ENCODE measurements at regions not wholly inside any gene's neighbourhood (a gene's known extent, or its start where the extent isn't known, plus 50 kb on each side); places are given as distances from the start of the nearest gene placed in this dataset.

DNA sequence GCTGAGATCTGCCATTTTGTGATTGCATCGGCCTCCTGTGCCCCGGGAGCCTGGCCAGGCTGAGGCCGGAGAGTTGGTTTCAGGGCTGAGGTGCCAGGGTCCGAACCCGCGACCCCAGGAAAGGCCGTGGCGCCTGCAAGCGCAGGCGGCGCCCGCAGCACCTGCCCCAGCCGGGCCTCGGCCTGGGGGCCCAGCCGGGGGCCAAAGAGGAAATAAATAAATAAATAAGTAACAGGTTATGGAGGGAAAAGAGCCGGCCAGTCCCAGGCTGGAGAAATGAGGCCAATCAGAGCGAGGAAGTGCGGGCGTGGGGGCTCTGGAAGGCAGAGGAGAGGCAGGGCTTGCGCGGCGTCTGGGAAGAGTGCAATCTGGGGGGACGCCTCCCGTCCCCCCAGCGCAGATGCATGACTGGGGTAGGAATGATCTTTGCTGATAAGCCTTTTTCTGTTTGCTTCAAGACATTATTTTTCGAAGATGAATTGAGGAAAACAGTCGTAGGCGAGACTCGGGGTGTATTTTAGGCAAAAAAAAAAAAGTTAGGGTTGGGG lies 145.6 kb upstream of the ZNF536 start (continued):
- no peak for TF ChIP-seq HOXB5 (CRISPR knock-in tag; IDR thresholded peaks at IDR 0.05)
- TF ChIP-seq HEYL (CRISPR knock-in tag; IDR thresholded peaks at IDR 0.05) = no peak
- TF ChIP-seq PHF8 (IDR thresholded peaks at IDR 0.05; ENCODE audit: borderline replicate concordance, low read depth) = no peak
- no peak for TF ChIP-seq KDM1A (IDR thresholded peaks at IDR 0.05; ENCODE audit: low read depth)
- TF ChIP-seq, protein P1, sequence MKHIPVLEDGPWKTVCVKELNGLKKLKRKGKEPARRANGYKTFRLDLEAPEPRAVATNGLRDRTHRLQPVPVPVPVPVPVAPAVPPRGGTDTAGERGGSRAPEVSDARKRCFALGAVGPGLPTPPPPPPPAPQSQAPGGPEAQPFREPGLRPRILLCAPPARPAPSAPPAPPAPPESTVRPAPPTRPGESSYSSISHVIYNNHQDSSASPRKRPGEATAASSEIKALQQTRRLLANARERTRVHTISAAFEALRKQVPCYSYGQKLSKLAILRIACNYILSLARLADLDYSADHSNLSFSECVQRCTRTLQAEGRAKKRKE (CRISPR knock-in tag; IDR thresholded peaks at IDR 0.05; ENCODE audit: low read depth) = no peak
- TF ChIP-seq, protein P2, sequence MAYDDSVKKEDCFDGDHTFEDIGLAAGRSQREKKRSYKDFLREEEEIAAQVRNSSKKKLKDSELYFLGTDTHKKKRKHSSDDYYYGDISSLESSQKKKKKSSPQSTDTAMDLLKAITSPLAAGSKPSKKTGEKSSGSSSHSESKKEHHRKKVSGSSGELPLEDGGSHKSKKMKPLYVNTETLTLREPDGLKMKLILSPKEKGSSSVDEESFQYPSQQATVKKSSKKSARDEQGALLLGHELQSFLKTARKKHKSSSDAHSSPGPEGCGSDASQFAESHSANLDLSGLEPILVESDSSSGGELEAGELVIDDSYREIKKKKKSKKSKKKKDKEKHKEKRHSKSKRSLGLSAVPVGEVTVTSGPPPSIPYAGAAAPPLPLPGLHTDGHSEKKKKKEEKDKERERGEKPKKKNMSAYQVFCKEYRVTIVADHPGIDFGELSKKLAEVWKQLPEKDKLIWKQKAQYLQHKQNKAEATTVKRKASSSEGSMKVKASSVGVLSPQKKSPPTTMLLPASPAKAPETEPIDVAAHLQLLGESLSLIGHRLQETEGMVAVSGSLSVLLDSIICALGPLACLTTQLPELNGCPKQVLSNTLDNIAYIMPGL (CRISPR knock-in tag; IDR thresholded peaks at IDR 0.05; ENCODE audit: borderline replicate concordance) = no peak
- TF ChIP-seq, protein P3, sequence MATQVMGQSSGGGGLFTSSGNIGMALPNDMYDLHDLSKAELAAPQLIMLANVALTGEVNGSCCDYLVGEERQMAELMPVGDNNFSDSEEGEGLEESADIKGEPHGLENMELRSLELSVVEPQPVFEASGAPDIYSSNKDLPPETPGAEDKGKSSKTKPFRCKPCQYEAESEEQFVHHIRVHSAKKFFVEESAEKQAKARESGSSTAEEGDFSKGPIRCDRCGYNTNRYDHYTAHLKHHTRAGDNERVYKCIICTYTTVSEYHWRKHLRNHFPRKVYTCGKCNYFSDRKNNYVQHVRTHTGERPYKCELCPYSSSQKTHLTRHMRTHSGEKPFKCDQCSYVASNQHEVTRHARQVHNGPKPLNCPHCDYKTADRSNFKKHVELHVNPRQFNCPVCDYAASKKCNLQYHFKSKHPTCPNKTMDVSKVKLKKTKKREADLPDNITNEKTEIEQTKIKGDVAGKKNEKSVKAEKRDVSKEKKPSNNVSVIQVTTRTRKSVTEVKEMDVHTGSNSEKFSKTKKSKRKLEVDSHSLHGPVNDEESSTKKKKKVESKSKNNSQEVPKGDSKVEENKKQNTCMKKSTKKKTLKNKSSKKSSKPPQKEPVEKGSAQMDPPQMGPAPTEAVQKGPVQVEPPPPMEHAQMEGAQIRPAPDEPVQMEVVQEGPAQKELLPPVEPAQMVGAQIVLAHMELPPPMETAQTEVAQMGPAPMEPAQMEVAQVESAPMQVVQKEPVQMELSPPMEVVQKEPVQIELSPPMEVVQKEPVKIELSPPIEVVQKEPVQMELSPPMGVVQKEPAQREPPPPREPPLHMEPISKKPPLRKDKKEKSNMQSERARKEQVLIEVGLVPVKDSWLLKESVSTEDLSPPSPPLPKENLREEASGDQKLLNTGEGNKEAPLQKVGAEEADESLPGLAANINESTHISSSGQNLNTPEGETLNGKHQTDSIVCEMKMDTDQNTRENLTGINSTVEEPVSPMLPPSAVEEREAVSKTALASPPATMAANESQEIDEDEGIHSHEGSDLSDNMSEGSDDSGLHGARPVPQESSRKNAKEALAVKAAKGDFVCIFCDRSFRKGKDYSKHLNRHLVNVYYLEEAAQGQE (IDR thresholded peaks at IDR 0.05) = no peak
- TF ChIP-seq, protein P4, sequence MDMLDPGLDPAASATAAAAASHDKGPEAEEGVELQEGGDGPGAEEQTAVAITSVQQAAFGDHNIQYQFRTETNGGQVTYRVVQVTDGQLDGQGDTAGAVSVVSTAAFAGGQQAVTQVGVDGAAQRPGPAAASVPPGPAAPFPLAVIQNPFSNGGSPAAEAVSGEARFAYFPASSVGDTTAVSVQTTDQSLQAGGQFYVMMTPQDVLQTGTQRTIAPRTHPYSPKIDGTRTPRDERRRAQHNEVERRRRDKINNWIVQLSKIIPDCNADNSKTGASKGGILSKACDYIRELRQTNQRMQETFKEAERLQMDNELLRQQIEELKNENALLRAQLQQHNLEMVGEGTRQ (IDR thresholded peaks at IDR 0.05) = no peak
- TF ChIP-seq HOXA7 (CRISPR knock-in tag; IDR thresholded peaks at IDR 0.05) = no peak

DNA sequence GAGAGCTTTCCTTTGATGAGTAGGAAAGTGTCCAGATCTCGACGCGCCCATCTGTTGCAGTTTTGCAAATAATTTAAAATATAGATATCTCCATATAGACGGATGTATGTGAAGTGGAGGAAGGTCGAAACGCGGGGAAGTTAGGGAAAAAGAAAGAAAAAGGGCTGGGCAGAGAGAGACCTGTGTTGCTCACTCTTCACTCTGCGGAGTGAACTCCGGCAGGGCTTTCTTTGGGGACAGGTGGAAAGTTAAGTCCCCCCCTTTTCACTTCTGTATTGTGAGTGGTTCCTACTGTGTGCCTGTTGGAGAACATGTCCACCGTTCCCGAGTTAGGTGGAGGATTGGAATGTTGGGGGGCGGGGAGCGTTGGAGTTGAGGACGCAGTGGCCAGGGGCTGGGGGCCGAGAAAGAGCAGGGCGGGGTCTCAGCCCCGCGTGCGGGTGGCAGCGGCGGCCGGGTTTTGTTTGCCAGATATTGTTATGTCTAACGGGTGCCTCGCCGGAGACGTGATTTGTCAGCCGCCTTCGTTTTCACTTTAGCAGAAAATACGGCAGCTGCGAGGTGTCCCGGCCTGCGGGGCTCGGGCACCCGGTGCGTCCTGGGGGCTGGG lies 145.1 kb upstream of the ZNF536 start:
- no peak for TF ChIP-seq KDM1A (IDR thresholded peaks at IDR 0.05; ENCODE audit: low read depth)
- peak; percentile 87; the same call in 1 of the 2 replicates for TF ChIP-seq RNF2 (IDR thresholded peaks at IDR 0.05; ENCODE audit: borderline replicate concordance, low read depth)
- peak; percentile 52 for TF ChIP-seq CBX8 (IDR thresholded peaks at IDR 0.05)
- 3% methylated on average over 35 of the region's 35 CpGs for WGBS (ENCODE audit: missing lambda C conversion rate)
- Histone ChIP-seq H3K27ac (peak overlapping the region in 1 of 2 experiments; percentile 48; a peak in 2 of 6 replicates), H3K4me1 (peaks cover 39% of the 10 kb centered on the region), H3K9me3 (no peaks in the 10 kb centered on the region), H3K4me3 (peak overlapping the region; percentile 71), H3K4me2 (peak overlapping the region; percentile 93)
- ATAC-seq = peak; percentile 6 to 7
- no peak for FAIRE-seq
- CTCF ChIA-PET = interaction anchor here (0.6 kb wide), 2 partner anchors 137 to 509 kb away, joined by 3 read pairs; no protein-coding TSS in a partner anchor
- peak in 1 of 2 experiments; percentile 48 for DNase-seq (ENCODE audit: low read depth in 1 of 2, low spot score in 1 of 2)
- POLR2A ChIA-PET = no interaction called here

DNA sequence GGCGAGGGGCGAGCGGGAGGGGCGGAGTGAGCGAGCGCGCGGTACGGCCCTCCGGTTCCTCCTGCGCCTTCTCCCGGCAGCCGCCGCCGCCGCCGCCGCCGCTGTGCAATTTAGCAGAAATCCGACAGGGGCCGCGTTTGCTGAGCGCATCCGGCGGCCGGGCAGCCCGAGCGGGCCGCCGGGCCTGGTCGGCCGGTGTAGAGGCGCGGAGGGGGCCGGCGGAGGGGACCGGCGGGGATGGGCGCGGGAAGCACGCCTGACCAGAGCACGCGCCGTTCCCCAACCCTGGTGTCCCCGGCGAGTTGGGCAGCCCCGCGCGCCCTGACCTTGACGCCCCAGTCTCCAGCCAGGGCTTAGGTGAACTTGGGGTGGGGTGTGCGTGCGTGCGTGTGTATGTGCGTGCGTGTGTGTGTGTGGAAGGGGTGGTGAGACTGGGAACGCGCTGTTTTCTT lies 144.5 kb upstream of the ZNF536 start:
- Histone ChIP-seq H3K9me3 (no peaks in the 10 kb centered on the region), H3K27ac (peak overlapping the region in 1 of 2 experiments; percentile 48; a peak in 2 of 6 replicates), H3K4me2 (peak overlapping the region; percentile 93), H3K4me3 (peak overlapping the region; percentile 71), H3K4me1 (peaks cover 39% of the 10 kb centered on the region)
- POLR2A ChIA-PET = no interaction called here
- ATAC-seq (peak; percentile 76 to 87), FAIRE-seq (no peak), DNase-seq (ENCODE audit: low read depth in 1 of 2, low spot score in 1 of 2) (peak; percentile 82 to 89)
- TF ChIP-seq, protein P5, sequence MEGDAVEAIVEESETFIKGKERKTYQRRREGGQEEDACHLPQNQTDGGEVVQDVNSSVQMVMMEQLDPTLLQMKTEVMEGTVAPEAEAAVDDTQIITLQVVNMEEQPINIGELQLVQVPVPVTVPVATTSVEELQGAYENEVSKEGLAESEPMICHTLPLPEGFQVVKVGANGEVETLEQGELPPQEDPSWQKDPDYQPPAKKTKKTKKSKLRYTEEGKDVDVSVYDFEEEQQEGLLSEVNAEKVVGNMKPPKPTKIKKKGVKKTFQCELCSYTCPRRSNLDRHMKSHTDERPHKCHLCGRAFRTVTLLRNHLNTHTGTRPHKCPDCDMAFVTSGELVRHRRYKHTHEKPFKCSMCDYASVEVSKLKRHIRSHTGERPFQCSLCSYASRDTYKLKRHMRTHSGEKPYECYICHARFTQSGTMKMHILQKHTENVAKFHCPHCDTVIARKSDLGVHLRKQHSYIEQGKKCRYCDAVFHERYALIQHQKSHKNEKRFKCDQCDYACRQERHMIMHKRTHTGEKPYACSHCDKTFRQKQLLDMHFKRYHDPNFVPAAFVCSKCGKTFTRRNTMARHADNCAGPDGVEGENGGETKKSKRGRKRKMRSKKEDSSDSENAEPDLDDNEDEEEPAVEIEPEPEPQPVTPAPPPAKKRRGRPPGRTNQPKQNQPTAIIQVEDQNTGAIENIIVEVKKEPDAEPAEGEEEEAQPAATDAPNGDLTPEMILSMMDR (IDR thresholded peaks at IDR 0.05) = peak; percentile 72
- TF ChIP-seq RAD21 (conservative IDR thresholded peaks at IDR 0.05 in 1 of 2, IDR thresholded peaks at IDR 0.05 in 1 of 2) (peak; percentile 52 to 73), TP53 (CRISPR knock-in tag; IDR thresholded peaks at IDR 0.05) (no peak), SMC3 (IDR thresholded peaks at IDR 0.05) (peak; percentile 73)
- CTCF ChIA-PET = no interaction called here
- WGBS (ENCODE audit: missing lambda C conversion rate) = 2% methylated on average over 12 of the region's 57 CpGs

All from A549 (cell line).